GM19452 (cell line): ENCODE measurements at regions not wholly inside any gene's neighbourhood (a gene's known extent, or its start where the extent isn't known, plus 50 kb on each side); places are given as distances from the start of the nearest gene placed in this dataset.
"Not testable (repeated sequence)": the region's sequence is repeated elsewhere in the genome, so short reads cannot be mapped to it uniquely, and the experiment has no call there.

Source experiments
- ATAC-seq: cut with Tn5 transposase; IDR thresholded peaks from one replicate; pipeline ENCODE4 v1.9.1; 2021; ENCODE audit not compliant: unreplicated experiment

- no peak for ATAC-seq
These were observed 202.9 kb downstream of the USP25 start for GRCh38 chr21:15932726-15933125.

GRCh38 chr21:15935530-15935929 lies 205.7 kb downstream of the USP25 start:
- no peak for ATAC-seq

DNA sequence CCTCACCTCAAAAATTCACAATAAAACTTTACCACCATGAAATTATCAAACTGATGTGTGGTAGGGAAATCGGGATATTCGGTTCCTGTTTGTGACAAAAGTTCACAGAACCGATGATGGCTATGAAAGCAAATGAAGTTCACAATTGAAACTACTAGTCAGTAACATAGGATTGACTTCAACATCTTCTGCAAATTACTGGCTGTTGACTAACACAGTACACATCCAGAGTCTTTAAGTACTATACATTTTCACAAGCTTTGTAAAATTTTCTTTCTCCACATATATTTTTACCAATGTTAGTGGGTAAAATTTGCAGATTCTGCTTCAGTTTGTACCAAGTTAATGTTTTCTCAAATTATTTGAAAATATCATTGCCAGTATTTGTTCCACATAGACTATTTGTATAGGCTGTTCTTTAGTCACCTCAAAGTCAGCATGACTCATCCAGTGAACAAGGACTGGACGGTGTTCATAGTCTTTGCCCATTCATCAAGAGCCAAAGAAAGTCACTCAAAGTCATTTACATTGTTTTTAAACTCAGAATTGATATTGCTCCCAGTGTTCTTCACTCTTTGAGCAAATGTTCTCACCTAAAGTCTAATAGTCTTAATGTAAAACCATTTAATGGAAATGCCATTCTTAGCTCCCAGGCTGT lies 213.4 kb downstream of the USP25 start:
- no peak for ATAC-seq

- no peak for ATAC-seq
These were observed 217.9 kb downstream of the USP25 start for GRCh38 chr21:15947677-15948076.

DNA sequence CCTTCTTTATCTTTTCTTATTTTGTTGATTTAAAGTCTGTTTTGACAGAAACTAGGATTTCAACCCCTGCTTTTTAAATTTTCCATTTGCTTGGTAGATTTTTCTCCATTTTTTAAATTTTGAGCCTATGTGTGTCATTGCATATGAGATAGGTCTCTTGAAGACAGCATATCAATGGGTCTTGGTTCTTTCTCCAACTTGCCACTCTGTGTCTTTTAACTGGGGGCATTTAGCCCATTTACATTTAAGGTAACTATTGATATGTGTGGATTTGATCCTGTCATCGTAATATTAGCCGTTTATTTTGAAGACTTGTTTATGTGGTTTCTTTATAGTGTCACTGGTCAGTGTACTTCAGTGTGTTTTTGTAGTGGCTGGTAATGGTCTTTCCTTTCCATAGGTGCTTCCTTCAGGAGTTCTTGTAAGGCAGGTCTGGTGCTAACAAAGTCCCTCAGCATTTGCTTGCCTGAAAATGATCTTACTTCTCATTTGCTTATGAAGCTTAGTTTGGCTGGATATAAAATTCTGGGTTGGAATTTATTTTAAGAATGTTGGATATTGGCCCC lies 223.9 kb downstream of the USP25 start:
- ATAC-seq = no peak

DNA sequence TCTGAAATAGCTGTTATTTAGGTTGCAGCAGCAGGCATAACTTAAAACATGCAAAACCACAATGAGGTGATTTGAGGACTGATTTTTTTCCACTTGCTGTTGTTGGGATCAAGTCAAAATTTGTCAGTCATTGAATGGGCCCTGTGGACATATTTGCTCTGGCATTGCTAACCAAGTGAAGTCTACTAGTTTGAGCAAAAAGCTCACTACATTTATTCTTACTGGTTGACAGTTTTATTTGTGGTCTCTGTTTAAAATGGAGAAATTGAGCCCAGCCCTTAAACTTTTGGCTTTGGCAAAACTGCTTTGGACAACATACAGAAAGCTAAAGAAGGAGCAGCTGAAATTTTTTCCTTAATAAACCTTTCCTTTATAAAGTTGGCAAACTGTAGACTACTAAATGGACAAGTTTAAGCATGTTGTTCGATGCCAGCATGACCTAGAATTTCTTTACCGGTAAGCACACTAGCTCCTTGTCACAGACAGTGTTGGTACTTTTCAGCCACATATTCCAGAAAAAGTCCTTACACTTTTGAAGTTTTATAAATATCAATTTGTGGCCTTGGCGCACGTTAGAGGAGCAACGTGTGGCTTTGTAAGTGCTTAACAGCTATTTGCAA lies 234.6 kb downstream of the USP25 start:
- no peak for ATAC-seq

DNA sequence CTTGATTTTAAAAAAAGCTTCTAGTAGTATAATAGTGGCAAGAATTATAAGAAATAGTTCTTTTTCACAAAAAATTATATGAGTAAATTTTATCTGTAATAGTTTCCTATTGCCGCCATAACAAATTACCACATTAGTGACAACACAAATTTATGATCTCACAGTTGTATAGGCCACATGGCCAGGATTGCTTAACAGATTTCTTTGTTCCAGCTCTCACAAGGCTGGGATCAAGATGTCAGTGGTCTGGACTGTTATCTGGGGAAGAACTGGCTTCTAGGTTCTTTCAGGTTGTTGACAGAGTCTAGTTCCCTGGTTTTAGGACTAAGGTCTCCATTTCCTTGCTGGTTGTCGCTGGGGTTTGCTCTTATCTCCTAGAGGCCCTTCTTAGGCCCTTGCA lies 236.4 kb downstream of the USP25 start:
- ATAC-seq = no peak

- no peak for ATAC-seq
These were observed 236.9 kb downstream of the USP25 start for GRCh38 chr21:15966651-15967050.

DNA sequence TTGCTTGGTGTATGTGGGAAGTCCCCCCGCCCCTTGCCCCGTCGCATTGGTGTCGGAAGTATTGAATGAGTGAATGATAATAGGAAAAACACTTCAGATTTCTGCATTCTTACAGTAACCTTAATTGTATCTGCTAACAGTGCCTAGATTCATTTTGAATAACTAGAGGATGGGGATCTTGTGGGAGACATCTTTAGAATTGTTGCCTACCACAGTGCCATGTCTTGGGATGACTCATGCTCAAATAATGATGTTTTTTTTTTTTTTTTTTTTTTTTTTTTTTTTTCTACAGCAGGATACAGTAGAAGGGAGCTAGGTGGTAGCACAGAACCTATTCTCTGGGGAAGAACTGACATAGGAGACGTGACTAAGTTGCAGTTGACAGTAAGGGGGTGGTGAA lies 237.9 kb downstream of the USP25 start:
- no peak for ATAC-seq

- no peak for ATAC-seq
These were observed 239.1 kb downstream of the USP25 start for GRCh38 chr21:15968776-15969310.

DNA sequence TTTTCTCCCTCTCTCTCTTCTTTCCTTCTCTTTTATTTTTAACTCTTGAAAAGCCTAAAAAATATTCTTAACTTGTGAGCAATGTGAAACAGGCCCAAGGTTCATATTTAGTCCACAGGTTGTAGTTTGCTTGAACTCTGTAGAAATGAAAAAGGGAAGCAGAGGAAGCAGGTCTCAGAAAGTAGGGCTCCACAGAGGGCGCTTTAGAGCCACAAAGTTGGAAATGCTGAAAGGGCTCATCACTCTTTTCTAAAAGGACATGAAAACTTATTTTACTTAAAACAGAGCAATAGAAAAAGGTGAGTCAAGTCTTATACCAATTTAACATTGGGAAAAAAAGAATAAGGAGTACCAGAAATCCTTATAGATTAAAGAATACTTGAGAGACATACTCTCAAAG lies 247.0 kb downstream of the USP25 start:
- no peak for ATAC-seq

DNA sequence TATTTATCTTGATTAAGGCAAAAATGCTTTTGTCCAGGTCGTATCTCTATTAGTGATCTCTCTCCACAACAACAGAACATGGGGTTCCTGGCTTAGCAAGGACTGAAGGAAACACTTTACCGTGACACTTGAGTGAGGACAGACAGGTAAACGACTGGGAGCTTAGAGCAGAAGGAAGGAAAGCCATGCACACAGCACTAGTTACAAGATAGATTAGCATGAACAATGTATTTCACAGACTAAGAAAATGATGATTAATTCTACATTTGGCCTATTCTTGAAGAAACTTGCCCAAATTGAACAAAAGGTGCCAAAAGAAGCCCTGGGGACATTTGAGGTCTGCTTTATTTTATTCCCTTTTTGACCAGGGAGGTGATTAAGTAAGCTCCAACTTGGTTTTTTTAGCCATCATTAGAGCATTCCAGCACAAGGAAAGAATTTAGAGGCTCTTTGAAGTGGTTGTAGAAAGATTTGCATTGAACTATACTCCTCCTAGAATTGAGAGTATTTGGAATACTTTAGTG lies 248.5 kb downstream of the USP25 start:
- no peak for ATAC-seq

GRCh38 chr21:15979493-15979892 lies 249.7 kb downstream of the USP25 start:
- ATAC-seq = not testable (repeated sequence)

DNA sequence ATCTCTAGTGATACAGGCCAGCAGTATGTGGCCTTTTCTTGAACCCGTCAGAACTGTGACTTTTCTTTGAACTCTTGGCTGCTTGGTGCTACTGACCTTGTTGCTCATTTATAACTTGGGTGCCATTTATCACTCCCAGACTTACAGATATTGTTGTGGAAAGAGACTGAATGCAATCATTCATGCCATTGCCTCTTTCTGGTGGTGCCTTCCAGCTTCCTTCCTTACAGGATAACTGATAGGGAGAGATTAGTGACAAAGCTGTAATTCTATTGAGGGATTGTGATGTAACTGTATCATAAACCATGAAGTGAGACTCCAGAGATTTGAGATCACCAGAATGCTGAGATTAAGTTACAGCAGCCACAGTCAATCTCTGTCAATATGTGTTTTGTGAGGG lies 256.5 kb downstream of the USP25 start:
- ATAC-seq = no peak

GRCh38 chr21:15992171-15992570 lies 262.4 kb downstream of the USP25 start:
- no peak for ATAC-seq

- no peak for ATAC-seq
These were observed 264.2 kb downstream of the USP25 start for GRCh38 chr21:15993951-15994350.

DNA sequence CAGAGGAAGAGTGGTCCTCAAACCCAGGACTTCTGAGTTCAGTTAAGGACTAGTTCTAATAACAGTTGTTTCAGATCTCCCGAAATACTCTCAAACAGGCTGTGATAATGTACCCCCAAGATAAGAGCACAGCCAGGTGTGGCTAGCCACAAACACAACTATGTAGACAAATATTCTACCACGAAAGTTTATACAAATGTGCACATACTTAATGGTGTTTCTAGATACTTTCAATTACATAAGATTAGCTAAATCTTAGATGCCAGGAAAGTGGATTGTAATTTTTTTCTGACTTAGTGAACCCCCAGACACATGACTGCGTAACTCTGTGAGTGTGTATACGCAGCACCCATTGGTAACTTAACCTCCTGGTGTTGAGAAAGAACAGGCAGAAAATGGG lies 270.0 kb downstream of the USP25 start:
- ATAC-seq = no peak

DNA sequence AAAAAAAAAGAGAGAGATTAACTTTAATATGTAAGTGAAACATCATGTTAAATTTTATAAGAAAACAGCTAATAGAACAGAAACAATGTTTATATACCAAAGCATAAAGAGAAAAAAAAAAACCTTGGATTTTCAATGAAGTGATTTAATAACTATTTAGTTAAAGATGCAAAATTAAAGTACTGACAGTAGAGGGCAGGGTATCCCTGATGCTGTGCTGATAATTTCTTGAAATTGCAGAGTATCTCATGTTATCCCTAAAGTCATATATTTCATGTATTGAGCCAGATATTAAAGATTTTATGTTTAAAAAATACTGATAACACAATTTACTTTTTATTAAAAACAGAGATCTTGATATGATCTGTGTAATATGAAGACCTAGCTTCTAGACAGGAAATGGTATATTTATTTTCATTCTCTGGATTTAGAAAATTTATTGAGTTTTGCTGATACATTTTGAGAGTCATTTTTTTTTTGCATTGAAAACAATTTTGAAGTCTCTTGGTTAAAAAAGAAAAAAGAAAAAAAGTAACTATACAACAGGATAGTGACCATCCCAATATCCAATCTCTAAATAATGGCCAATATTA lies 273.2 kb downstream of the USP25 start:
- ATAC-seq = no peak

GRCh38 chr21:16004086-16004485 lies 274.3 kb downstream of the USP25 start:
- no peak for ATAC-seq

GRCh38 chr21:16004523-16004922 lies 274.7 kb downstream of the USP25 start:
- no peak for ATAC-seq

DNA sequence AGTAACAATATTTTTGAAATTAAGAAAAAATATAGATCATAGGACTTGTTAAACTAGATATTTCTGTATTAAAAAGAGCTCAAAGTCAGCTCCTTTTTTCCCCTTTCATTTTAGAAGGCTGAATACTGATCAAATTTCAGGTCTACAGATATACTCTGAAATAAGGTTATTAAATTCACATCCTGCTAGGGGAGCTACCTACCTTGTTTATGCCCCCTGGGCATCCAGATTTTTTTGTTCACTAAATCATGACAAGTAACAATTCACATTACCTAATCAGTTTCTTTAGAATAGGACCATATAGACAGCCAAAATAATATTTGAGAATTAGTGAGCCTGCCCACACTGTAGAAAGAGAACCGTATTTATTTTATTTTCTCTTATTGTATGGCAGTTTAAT lies 276.2 kb downstream of the USP25 start:
- no peak for ATAC-seq

GRCh38 chr21:16007943-16008342 lies 278.2 kb downstream of the USP25 start:
- ATAC-seq = no peak
